ENCODE measurements at regions not wholly inside any gene's neighbourhood (a gene's known extent, or its start where the extent isn't known, plus 50 kb on each side); places are given as distances from the start of the nearest gene placed in this dataset.

- Histone ChIP-seq H3K4me1 (no peaks in the 10 kb centered on the region), H3K27me3 (no peaks in the 10 kb centered on the region), H3K27ac (no peak overlapping the region), H3K9me3 (peaks cover 6% of the 10 kb centered on the region), H3K36me3 (no peaks in the 10 kb centered on the region), H4K20me1 (no peaks in the 10 kb centered on the region), H3K4me2 (no peak overlapping the region), H3K4me3 (no peak overlapping the region), H3K9ac (no peak overlapping the region)
- TF ChIP-seq Cebpa-rat (IDR thresholded peaks at IDR 0.05), result no peak
Measured at GRCh38 chr12:41795910-41796309, 348.8 kb downstream of the GXYLT1 start.

- no peaks in the 10 kb centered on the region for H3K27me3 ChIP-seq
- no peaks in the 10 kb centered on the region for H3K36me3 ChIP-seq
- H3K4me2 ChIP-seq, result no peak overlapping the region
Measured at GRCh38 chr12:41795051-41795600, 349.5 kb downstream of the GXYLT1 start.

DNA sequence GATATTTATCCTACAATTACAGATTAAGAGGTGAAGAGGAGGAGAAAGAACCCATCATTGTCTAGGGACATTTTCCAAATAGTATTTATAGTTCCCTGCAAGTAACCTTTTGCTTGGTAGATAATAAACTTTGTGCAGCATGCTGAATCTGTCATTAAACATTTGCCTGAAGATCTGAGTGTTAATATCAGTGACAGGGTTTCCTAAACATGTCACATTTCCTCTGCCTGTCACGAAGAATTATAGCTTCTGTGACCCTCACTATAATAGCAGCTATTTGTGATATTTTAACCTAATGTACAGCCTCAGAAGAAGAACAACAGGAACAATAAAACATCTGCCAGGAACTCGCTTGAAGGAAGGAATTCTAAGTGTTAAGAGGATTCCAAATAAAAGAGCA, 350.3 kb downstream of the GXYLT1 start:
- no peaks in the 10 kb centered on the region for H4K20me1 ChIP-seq
- H3K4me3 ChIP-seq, result no peak overlapping the region

More at GRCh38 chr12:41795051-41795600, 349.5 kb downstream of the GXYLT1 start:
- H3K9ac ChIP-seq, result no peak overlapping the region
- TF ChIP-seq Cebpa-rat (IDR thresholded peaks at IDR 0.05), result no peak
- no peaks in the 10 kb centered on the region for H3K4me1 ChIP-seq
- H3K27ac ChIP-seq, result no peak overlapping the region
- no peaks in the 10 kb centered on the region for H4K20me1 ChIP-seq
- H3K9me3 ChIP-seq, result peaks cover 6% of the 10 kb centered on the region
- H3K4me3 ChIP-seq, result no peak overlapping the region

DNA sequence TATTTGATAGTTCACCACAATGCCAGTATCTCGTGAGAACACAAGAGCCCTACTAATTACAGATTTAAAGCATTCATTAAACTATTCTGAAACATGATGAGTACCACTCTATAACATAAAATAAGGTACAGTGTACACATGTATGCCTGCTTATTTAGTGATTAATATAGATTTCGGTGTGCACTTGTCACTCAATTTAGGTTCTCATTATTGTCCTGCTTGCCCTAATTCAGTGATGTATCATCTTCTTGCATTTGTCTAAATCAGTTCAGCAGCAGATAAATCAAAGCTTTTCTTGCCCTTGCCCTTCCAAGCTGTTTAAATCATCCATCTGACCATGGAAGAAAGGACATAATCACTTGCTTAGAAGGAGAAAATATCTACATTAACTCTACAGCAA, 359.7 kb downstream of the GXYLT1 start:
- Histone ChIP-seq H3K36me3 (no peaks in the 10 kb centered on the region), H3K9me3 (no peaks in the 10 kb centered on the region), H4K20me1 (no peaks in the 10 kb centered on the region), H3K4me2 (no peak overlapping the region), H3K4me1 (no peaks in the 10 kb centered on the region), H3K27ac (no peak overlapping the region), H3K27me3 (no peaks in the 10 kb centered on the region), H3K9ac (no peak overlapping the region), H3K4me3 (no peak overlapping the region)
- TF ChIP-seq Cebpa-rat (IDR thresholded peaks at IDR 0.05), result no peak

More for the DNA sequence above, 350.3 kb downstream of the GXYLT1 start:
- no peak for TF ChIP-seq Cebpa-rat (IDR thresholded peaks at IDR 0.05)
- Histone ChIP-seq H3K27me3 (no peaks in the 10 kb centered on the region), H3K9ac (no peak overlapping the region), H3K4me2 (no peak overlapping the region), H3K9me3 (peaks cover 6% of the 10 kb centered on the region), H3K36me3 (no peaks in the 10 kb centered on the region), H3K4me1 (no peaks in the 10 kb centered on the region), H3K27ac (no peak overlapping the region)

DNA sequence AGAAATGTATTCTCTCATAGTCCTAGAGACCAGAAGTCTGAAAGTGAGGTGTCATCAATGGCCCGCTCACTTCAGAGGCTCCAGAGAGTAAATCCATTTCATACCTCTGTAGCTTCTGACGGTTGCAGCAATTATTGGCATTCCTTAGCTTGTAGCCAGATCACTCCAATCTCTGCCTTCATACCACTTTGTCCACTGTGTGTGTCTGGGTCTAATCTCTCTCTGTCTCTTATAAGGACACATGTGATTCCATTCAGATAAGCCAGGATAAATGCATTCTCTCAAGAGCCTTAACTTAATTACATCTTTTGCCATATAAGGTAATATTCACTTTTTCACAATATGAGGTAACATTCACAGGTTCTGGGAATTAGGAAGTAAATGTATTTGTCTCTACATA, 365.7 kb downstream of the GXYLT1 start:
- Histone ChIP-seq H3K4me1 (no peaks in the 10 kb centered on the region), H3K9ac (no peak overlapping the region), H3K4me3 (no peak overlapping the region), H3K27ac (no peak overlapping the region), H3K27me3 (no peaks in the 10 kb centered on the region), H3K36me3 (no peaks in the 10 kb centered on the region), H3K4me2 (no peak overlapping the region), H4K20me1 (no peaks in the 10 kb centered on the region), H3K9me3 (no peaks in the 10 kb centered on the region)
- TF ChIP-seq Cebpa-rat (IDR thresholded peaks at IDR 0.05), result no peak

DNA sequence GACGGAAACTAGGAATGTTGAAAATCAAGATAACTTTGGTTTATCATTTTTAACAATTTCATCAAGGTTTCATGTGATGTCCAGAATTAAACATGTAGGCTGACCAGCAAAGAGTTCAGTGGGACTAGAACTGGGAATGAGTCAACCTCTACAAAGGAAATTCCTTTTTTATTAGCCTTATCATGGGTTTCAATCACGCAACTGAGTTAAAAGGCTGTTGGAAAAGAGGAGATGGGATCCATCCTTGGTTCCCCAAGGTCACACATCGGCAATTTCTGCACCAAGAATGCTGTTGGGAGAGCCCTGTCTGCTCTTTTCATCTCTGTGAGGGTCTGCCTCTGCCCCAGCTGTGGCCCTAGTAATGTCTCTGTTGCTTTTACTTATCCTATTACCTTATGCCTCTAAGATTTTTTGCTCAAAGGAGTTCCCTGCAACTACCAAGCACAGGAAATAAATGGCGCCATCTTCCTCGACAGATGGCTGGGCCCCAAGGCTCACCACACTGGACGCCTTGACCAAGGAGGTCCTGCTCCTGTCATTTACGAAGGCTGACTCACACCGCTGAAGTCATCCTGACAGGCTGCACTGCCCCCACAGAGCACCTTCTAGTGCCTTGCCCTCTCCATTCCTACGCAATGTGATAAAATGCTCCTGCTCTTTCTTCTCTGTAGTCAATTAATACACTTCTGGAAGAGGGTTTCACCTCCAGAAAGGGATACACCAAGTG, 367.4 kb downstream of the GXYLT1 start:
- Histone ChIP-seq H3K4me3 (no peak overlapping the region), H3K27me3 (no peaks in the 10 kb centered on the region), H3K4me2 (no peak overlapping the region), H3K36me3 (no peaks in the 10 kb centered on the region), H3K27ac (no peak overlapping the region), H3K9me3 (no peaks in the 10 kb centered on the region), H3K4me1 (no peaks in the 10 kb centered on the region), H4K20me1 (no peaks in the 10 kb centered on the region), H3K9ac (no peak overlapping the region)
- TF ChIP-seq Cebpa-rat (IDR thresholded peaks at IDR 0.05), result no peak

GRCh38 chr12:41772478-41772877, 372.2 kb downstream of the GXYLT1 start:
- Histone ChIP-seq H3K4me1 (no peaks in the 10 kb centered on the region), H3K4me2 (no peak overlapping the region), H3K9me3 (no peaks in the 10 kb centered on the region), H4K20me1 (no peaks in the 10 kb centered on the region), H3K36me3 (no peaks in the 10 kb centered on the region), H3K4me3 (no peak overlapping the region), H3K27me3 (no peaks in the 10 kb centered on the region), H3K9ac (no peak overlapping the region), H3K27ac (no peak overlapping the region)
- TF ChIP-seq Cebpa-rat (IDR thresholded peaks at IDR 0.05), result no peak

DNA sequence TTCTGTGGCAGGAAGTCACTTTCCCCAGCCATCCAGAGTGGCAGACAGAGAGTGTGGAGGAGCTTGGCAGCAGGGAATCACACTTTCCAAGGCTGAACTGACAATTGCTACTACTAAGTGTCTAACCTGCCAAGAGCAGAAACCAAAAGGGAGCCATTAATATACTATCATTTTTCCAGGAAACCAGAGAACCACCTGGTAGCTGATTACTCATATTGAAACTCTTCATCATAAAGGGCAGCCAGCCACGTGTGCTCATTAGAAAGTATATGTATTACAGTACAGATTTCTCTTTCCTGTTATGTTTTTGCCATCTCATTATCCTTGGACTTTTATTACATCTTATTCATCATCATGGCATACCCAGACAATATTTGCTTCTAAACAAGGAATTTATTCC, 374.9 kb downstream of the GXYLT1 start:
- Histone ChIP-seq H3K4me2 (no peak overlapping the region), H3K27me3 (no peaks in the 10 kb centered on the region), H3K27ac (no peak overlapping the region), H3K4me3 (no peak overlapping the region), H3K9me3 (no peaks in the 10 kb centered on the region), H4K20me1 (no peaks in the 10 kb centered on the region), H3K9ac (no peak overlapping the region), H3K36me3 (no peaks in the 10 kb centered on the region), H3K4me1 (no peaks in the 10 kb centered on the region)
- no peak for TF ChIP-seq Cebpa-rat (IDR thresholded peaks at IDR 0.05)

DNA sequence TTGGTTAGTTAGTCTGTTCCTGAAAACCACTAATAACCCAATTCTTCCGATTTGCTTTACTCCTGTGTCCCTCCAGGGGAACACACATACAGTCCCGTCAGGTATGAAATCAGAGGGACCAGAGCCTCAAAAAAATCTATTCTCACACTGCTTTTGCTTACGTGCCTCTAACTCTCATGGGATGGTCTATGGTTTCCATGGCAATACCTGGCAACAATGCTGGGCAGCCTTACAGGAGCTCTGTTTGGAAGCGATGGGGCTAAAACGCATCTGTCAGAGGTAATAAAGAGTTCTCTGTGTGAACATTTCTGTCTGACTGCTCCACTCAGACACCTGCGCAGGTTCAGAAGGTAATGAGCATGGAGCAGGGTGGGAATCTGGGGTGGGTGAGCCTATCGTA, 376.2 kb downstream of the GXYLT1 start:
- Histone ChIP-seq H3K9ac (no peak overlapping the region), H4K20me1 (no peaks in the 10 kb centered on the region), H3K4me2 (no peak overlapping the region), H3K36me3 (no peaks in the 10 kb centered on the region), H3K9me3 (no peaks in the 10 kb centered on the region), H3K4me3 (no peak overlapping the region), H3K27ac (no peak overlapping the region), H3K4me1 (no peaks in the 10 kb centered on the region), H3K27me3 (no peaks in the 10 kb centered on the region)
- TF ChIP-seq Cebpa-rat (IDR thresholded peaks at IDR 0.05), result no peak

DNA sequence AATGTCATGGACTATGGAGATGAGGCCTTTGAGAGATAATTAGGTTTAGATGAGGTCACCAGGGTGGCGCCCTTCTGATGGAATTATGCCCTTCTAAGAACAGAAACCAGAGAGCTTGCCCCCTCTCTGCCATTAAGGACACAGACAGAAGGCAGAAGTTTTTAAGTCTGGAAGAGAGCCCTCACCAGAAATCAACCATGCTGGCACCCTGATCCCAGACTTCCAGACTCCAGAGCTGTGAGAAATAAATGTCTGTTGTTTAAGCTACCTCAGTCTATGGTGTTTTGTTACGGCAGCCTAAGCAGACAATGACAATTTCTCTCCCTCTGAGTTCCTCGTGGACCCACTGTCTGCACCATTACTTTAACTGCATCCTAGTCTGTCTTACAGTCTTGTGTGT, 382.0 kb downstream of the GXYLT1 start:
- no peaks in the 10 kb centered on the region for H3K9me3 ChIP-seq
- no peaks in the 10 kb centered on the region for H3K27me3 ChIP-seq
- H3K4me3 ChIP-seq, result no peak overlapping the region
- no peaks in the 10 kb centered on the region for H4K20me1 ChIP-seq
- no peaks in the 10 kb centered on the region for H3K36me3 ChIP-seq
- no peaks in the 10 kb centered on the region for H3K4me1 ChIP-seq
- no peak overlapping the region for H3K4me2 ChIP-seq
- H3K27ac ChIP-seq, result no peak overlapping the region
- TF ChIP-seq Cebpa-rat (IDR thresholded peaks at IDR 0.05), result no peak
- no peak overlapping the region for H3K9ac ChIP-seq

All from BLaER1 (cell line).